ENCODE measurements at regions not wholly inside any gene's neighbourhood (a gene's known extent, or its start where the extent isn't known, plus 50 kb on each side); places are given as distances from the start of the nearest gene placed in this dataset.

- no peaks in the 10 kb centered on the region for H3K9me3 ChIP-seq (ENCODE audit: control insufficient read depth in 4 of 4, low read length in 3 of 4)
- no peaks in the 10 kb centered on the region for H3K4me1 ChIP-seq (ENCODE audit: control insufficient read depth in 4 of 4, insufficient read depth in 4 of 4, low read length in 3 of 4)
- H3K36me3 ChIP-seq (ENCODE audit: control insufficient read depth in 4 of 4, insufficient read depth in 3 of 4, low read depth in 1 of 4, low read length in 3 of 4), result no peaks in the 10 kb centered on the region
- no peaks in the 10 kb centered on the region for H3K27me3 ChIP-seq (ENCODE audit: control insufficient read depth in 4 of 4, insufficient read depth in 4 of 4, low read length in 3 of 4)
- no peak overlapping the region for H3K9ac ChIP-seq (ENCODE audit: low read depth in 1 of 2, low read length in 2 of 2)
- DNase-seq (ENCODE audit: low spot score), result no peak
- no peak overlapping the region for H3K27ac ChIP-seq (ENCODE audit: low read depth in 1 of 2, low read length in 2 of 2)
- 89% methylated on average over 7 of the region's 7 CpGs for WGBS
- no peak for TF ChIP-seq GABPA (IDR thresholded peaks at IDR 0.05 in 1 of 2, conservative IDR thresholded peaks at IDR 0.05 in 1 of 2)
- TF ChIP-seq JUND (IDR thresholded peaks at IDR 0.05), result no peak
- no peak for TF ChIP-seq CTCF (IDR thresholded peaks at IDR 0.05; ENCODE audit: low read depth, low read length, missing input control)
- TF ChIP-seq RAD21 (IDR thresholded peaks at IDR 0.05), result no peak
- TF ChIP-seq REST (IDR thresholded peaks at IDR 0.05), result no peak
- no peak for TF ChIP-seq HNF4G (IDR thresholded peaks at IDR 0.05)
- TF ChIP-seq HNF4A (conservative IDR thresholded peaks at IDR 0.05), result no peak
- no peak for TF ChIP-seq SP1 (IDR thresholded peaks at IDR 0.05)
- TF ChIP-seq RXRA (IDR thresholded peaks at IDR 0.05), result no peak
- no peak for TF ChIP-seq YY1 (IDR thresholded peaks at IDR 0.05)
- TF ChIP-seq MAX (IDR thresholded peaks at IDR 0.05), result no peak
- no peak for TF ChIP-seq EGR1 (IDR thresholded peaks at IDR 0.05; ENCODE audit: low read depth in 2 of 2)
- TF ChIP-seq NR2F2 (IDR thresholded peaks at IDR 0.05), result no peak
- TF ChIP-seq TAF1 (conservative IDR thresholded peaks at IDR 0.05), result no peak
- no peak for TF ChIP-seq ZBTB33 (IDR thresholded peaks at IDR 0.05)
- no peak for TF ChIP-seq FOXA2 (IDR thresholded peaks at IDR 0.05)
- TF ChIP-seq ATF3 (IDR thresholded peaks at IDR 0.05), result no peak
- TF ChIP-seq FOXA1 (IDR thresholded peaks at IDR 0.05), result no peak
- no peak overlapping the region for H3K4me3 ChIP-seq (ENCODE audit: low read depth in 1 of 3, low read length in 3 of 3)
Observed at GRCh38 chr5:123778641-123779040, 266.7 kb downstream of the CSNK1G3 start.
